ENCODE measurements at regions not wholly inside any gene's neighbourhood (a gene's known extent, or its start where the extent isn't known, plus 50 kb on each side); places are given as distances from the start of the nearest gene placed in this dataset.

- DNase-seq (ENCODE audit: low read depth) = no peak
These were observed 156.3 kb downstream of the SLC7A11 start for GRCh38 chr4:138085736-138086305.

GRCh38 chr4:138078751-138079520 is 163.2 kb downstream of the SLC7A11 start:
- no peak for DNase-seq (ENCODE audit: low read depth)

GRCh38 chr4:138078253-138078652 is 163.9 kb downstream of the SLC7A11 start:
- DNase-seq (ENCODE audit: low read depth) = no peak

- no peak for DNase-seq (ENCODE audit: low read depth)
These were observed 165.6 kb downstream of the SLC7A11 start for GRCh38 chr4:138076561-138076960.

GRCh38 chr4:138070816-138071215 is 171.3 kb downstream of the SLC7A11 start:
- DNase-seq (ENCODE audit: low read depth) = no peak

- no peak for DNase-seq (ENCODE audit: low read depth)
These were observed 178.6 kb downstream of the SLC7A11 start for GRCh38 chr4:138063581-138063980.

- peak; percentile 62 for DNase-seq (ENCODE audit: low read depth)
These were observed 179.2 kb downstream of the SLC7A11 start for GRCh38 chr4:138062929-138063328.

- DNase-seq (ENCODE audit: low read depth) = no peak
These were observed 185.6 kb downstream of the SLC7A11 start for GRCh38 chr4:138056541-138056940.

GRCh38 chr4:138055890-138056289 is 186.3 kb downstream of the SLC7A11 start:
- no peak for DNase-seq (ENCODE audit: low read depth)

GRCh38 chr4:138053641-138054301 is 188.4 kb downstream of the SLC7A11 start:
- peak; percentile 85 for DNase-seq (ENCODE audit: low read depth)

- DNase-seq (ENCODE audit: low read depth) = no peak
These were observed 189.1 kb downstream of the SLC7A11 start for GRCh38 chr4:138052806-138053632.

- DNase-seq (ENCODE audit: low read depth) = no peak
These were observed 191.0 kb downstream of the SLC7A11 start for GRCh38 chr4:138051157-138051556.

- no peak for DNase-seq (ENCODE audit: low read depth)
These were observed 191.5 kb downstream of the SLC7A11 start for GRCh38 chr4:138050601-138051000.

GRCh38 chr4:138049355-138049754 is 192.8 kb downstream of the SLC7A11 start:
- DNase-seq (ENCODE audit: low read depth) = no peak

GRCh38 chr4:138047290-138047689 is 194.9 kb downstream of the SLC7A11 start:
- no peak for DNase-seq (ENCODE audit: low read depth)

- DNase-seq (ENCODE audit: low read depth) = no peak
These were observed 197.1 kb downstream of the SLC7A11 start for GRCh38 chr4:138045036-138045435.

GRCh38 chr4:138039010-138039409 is 203.1 kb downstream of the SLC7A11 start:
- peak; percentile 34 for DNase-seq (ENCODE audit: low read depth)

- DNase-seq (ENCODE audit: low read depth) = no peak
These were observed 204.5 kb downstream of the SLC7A11 start for GRCh38 chr4:138037696-138038095.

- DNase-seq (ENCODE audit: low read depth) = peak; percentile 66
These were observed 206.3 kb downstream of the SLC7A11 start for GRCh38 chr4:138035781-138036258.

- DNase-seq (ENCODE audit: low read depth) = peak; percentile 53
These were observed 207.3 kb downstream of the SLC7A11 start for GRCh38 chr4:138034871-138035270.

- no peak for DNase-seq (ENCODE audit: low read depth)
These were observed 209.9 kb downstream of the SLC7A11 start for GRCh38 chr4:138032222-138032621.

- DNase-seq (ENCODE audit: low read depth) = no peak
These were observed 211.8 kb downstream of the SLC7A11 start for GRCh38 chr4:138030375-138030774.

All from HT1080 (cell line).